ENCODE measurements at regions not wholly inside any gene's neighbourhood (a gene's known extent, or its start where the extent isn't known, plus 50 kb on each side); places are given as distances from the start of the nearest gene placed in this dataset.

DNA sequence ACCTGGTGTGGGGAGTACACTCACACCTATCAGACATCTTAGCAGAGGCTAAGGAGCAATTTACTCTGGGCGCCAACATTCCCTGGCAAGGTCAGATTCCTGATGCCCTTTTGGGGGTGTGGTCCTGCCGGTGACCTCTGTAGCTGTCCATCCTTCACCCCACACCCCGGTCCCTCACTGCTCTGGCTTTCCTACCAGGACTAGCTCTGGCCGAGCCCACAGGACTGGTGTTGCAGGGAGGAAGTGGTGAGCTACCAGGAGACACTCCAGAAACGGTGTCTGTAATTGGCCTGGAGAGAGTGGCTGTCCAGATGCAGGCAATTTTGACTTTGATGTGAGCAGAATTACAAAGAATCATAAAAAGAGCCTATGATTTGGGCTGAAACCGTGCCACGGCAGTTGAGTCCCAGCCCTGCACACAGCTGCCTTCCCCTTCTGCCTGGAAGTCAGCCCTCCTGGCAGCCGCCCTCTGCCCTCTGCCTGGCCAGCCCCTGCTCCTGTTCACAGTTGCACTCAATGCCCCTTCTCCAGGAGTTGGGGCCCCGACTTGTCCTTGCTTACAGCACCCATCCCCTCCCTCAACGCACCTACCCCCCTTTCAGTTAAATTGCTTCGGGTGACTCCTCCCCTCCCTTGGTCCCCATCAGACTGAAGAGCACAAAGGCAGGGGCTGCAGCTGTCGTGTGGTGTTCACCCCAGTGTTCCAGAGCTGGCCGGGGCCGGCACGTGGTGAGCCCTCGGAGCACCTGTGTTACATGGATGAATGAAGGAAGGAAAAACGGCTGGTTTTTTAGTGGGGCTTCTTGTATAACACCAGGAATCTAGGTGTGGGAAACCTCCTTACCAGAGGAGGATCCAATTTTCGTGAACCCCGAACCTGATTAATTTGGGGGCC lies 80.2 kb upstream of the TPM1 start:
- H3K4me3 ChIP-seq (ENCODE audit: low read depth in 1 of 3, low read length in 3 of 3) = no peak overlapping the region
- H3K36me3 ChIP-seq (ENCODE audit: control insufficient read depth in 4 of 4, insufficient read depth in 3 of 4, low read depth in 1 of 4, low read length in 3 of 4) = no peaks in the 10 kb centered on the region
- H3K9ac ChIP-seq (ENCODE audit: low read depth in 1 of 2, low read length in 2 of 2) = no peak overlapping the region
- H3K4me1 ChIP-seq (ENCODE audit: control insufficient read depth in 4 of 4, insufficient read depth in 4 of 4, low read length in 3 of 4) = peaks cover 9 to 26% (median 15%) of the 10 kb centered on the region in 4 donors
- TF ChIP-seq GABPA (IDR thresholded peaks at IDR 0.05 in 1 of 2, conservative IDR thresholded peaks at IDR 0.05 in 1 of 2) = no peak
- no peak for TF ChIP-seq FOXA2 (IDR thresholded peaks at IDR 0.05)
- no peak for TF ChIP-seq JUND (IDR thresholded peaks at IDR 0.05)
- TF ChIP-seq YY1 (IDR thresholded peaks at IDR 0.05) = no peak
- TF ChIP-seq, protein P1, sequence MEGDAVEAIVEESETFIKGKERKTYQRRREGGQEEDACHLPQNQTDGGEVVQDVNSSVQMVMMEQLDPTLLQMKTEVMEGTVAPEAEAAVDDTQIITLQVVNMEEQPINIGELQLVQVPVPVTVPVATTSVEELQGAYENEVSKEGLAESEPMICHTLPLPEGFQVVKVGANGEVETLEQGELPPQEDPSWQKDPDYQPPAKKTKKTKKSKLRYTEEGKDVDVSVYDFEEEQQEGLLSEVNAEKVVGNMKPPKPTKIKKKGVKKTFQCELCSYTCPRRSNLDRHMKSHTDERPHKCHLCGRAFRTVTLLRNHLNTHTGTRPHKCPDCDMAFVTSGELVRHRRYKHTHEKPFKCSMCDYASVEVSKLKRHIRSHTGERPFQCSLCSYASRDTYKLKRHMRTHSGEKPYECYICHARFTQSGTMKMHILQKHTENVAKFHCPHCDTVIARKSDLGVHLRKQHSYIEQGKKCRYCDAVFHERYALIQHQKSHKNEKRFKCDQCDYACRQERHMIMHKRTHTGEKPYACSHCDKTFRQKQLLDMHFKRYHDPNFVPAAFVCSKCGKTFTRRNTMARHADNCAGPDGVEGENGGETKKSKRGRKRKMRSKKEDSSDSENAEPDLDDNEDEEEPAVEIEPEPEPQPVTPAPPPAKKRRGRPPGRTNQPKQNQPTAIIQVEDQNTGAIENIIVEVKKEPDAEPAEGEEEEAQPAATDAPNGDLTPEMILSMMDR (IDR thresholded peaks at IDR 0.05; ENCODE audit: low read depth, low read length, missing input control) = no peak
- TF ChIP-seq, protein P2, sequence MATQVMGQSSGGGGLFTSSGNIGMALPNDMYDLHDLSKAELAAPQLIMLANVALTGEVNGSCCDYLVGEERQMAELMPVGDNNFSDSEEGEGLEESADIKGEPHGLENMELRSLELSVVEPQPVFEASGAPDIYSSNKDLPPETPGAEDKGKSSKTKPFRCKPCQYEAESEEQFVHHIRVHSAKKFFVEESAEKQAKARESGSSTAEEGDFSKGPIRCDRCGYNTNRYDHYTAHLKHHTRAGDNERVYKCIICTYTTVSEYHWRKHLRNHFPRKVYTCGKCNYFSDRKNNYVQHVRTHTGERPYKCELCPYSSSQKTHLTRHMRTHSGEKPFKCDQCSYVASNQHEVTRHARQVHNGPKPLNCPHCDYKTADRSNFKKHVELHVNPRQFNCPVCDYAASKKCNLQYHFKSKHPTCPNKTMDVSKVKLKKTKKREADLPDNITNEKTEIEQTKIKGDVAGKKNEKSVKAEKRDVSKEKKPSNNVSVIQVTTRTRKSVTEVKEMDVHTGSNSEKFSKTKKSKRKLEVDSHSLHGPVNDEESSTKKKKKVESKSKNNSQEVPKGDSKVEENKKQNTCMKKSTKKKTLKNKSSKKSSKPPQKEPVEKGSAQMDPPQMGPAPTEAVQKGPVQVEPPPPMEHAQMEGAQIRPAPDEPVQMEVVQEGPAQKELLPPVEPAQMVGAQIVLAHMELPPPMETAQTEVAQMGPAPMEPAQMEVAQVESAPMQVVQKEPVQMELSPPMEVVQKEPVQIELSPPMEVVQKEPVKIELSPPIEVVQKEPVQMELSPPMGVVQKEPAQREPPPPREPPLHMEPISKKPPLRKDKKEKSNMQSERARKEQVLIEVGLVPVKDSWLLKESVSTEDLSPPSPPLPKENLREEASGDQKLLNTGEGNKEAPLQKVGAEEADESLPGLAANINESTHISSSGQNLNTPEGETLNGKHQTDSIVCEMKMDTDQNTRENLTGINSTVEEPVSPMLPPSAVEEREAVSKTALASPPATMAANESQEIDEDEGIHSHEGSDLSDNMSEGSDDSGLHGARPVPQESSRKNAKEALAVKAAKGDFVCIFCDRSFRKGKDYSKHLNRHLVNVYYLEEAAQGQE (IDR thresholded peaks at IDR 0.05) = no peak
- no peak for TF ChIP-seq SP1 (IDR thresholded peaks at IDR 0.05)
- TF ChIP-seq, protein P3, sequence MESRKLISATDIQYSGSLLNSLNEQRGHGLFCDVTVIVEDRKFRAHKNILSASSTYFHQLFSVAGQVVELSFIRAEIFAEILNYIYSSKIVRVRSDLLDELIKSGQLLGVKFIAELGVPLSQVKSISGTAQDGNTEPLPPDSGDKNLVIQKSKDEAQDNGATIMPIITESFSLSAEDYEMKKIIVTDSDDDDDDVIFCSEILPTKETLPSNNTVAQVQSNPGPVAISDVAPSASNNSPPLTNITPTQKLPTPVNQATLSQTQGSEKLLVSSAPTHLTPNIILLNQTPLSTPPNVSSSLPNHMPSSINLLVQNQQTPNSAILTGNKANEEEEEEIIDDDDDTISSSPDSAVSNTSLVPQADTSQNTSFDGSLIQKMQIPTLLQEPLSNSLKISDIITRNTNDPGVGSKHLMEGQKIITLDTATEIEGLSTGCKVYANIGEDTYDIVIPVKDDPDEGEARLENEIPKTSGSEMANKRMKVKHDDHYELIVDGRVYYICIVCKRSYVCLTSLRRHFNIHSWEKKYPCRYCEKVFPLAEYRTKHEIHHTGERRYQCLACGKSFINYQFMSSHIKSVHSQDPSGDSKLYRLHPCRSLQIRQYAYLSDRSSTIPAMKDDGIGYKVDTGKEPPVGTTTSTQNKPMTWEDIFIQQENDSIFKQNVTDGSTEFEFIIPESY (IDR thresholded peaks at IDR 0.05) = no peak
- TF ChIP-seq HNF4A (conservative IDR thresholded peaks at IDR 0.05) = no peak
- no peak for TF ChIP-seq HNF4G (IDR thresholded peaks at IDR 0.05)
- TF ChIP-seq RAD21 (IDR thresholded peaks at IDR 0.05) = no peak
- TF ChIP-seq, protein P4, sequence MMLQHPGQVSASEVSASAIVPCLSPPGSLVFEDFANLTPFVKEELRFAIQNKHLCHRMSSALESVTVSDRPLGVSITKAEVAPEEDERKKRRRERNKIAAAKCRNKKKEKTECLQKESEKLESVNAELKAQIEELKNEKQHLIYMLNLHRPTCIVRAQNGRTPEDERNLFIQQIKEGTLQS (IDR thresholded peaks at IDR 0.05) = no peak
- TF ChIP-seq RXRA (IDR thresholded peaks at IDR 0.05) = no peak
- H3K27ac ChIP-seq (ENCODE audit: low read depth in 1 of 2, low read length in 2 of 2) = no peak overlapping the region
- DNase-seq (ENCODE audit: low spot score) = no peak
- H3K9me3 ChIP-seq (ENCODE audit: control insufficient read depth in 4 of 4, low read length in 3 of 4) = no peaks in the 10 kb centered on the region
- WGBS = 92% methylated on average over 19 of the region's 19 CpGs
- H3K27me3 ChIP-seq (ENCODE audit: control insufficient read depth in 4 of 4, insufficient read depth in 4 of 4, low read length in 3 of 4) = no peaks in the 10 kb centered on the region

DNA sequence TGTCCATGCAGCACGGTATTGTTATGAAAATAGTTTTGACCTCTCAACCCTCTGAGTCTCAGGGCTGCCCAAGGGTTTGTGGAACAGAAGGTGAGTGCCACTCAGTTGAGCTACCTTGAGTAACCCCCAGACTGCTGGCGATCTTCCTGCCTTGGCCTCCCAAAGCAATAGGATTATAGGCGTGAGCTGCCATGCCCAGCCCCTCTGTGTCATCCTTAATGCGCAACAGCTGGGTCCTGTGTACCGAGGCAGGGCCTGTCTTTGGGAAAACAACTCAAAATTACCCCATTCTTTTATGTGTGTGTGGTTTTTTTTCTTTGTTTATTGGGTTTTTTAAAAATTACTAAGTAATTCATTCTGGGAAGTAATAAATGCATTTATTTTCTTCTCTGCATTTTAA lies 78.3 kb upstream of the TPM1 start:
- Histone ChIP-seq H3K4me1 (ENCODE audit: control insufficient read depth in 4 of 4, insufficient read depth in 4 of 4, low read length in 3 of 4) (peaks cover 0 to 11% (median under 1%) of the 10 kb centered on the region in 4 donors), H3K36me3 (ENCODE audit: control insufficient read depth in 4 of 4, insufficient read depth in 3 of 4, low read depth in 1 of 4, low read length in 3 of 4) (no peaks in the 10 kb centered on the region), H3K9ac (ENCODE audit: low read depth in 1 of 2, low read length in 2 of 2) (no peak overlapping the region), H3K9me3 (ENCODE audit: control insufficient read depth in 4 of 4, low read length in 3 of 4) (no peaks in the 10 kb centered on the region), H3K4me3 (ENCODE audit: low read depth in 1 of 3, low read length in 3 of 3) (no peak overlapping the region), H3K27me3 (ENCODE audit: control insufficient read depth in 4 of 4, insufficient read depth in 4 of 4, low read length in 3 of 4) (no peaks in the 10 kb centered on the region), H3K27ac (ENCODE audit: low read depth in 1 of 2, low read length in 2 of 2) (no peak overlapping the region)
- TF ChIP-seq NR2F2 (IDR thresholded peaks at IDR 0.05) = no peak
- no peak for TF ChIP-seq YY1 (IDR thresholded peaks at IDR 0.05)
- TF ChIP-seq EGR1 (IDR thresholded peaks at IDR 0.05; ENCODE audit: low read depth in 2 of 2) = no peak
- no peak for TF ChIP-seq SP1 (IDR thresholded peaks at IDR 0.05)
- TF ChIP-seq, protein P5, sequence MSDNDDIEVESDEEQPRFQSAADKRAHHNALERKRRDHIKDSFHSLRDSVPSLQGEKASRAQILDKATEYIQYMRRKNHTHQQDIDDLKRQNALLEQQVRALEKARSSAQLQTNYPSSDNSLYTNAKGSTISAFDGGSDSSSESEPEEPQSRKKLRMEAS (IDR thresholded peaks at IDR 0.05) = no peak
- TF ChIP-seq, protein P1 (IDR thresholded peaks at IDR 0.05; ENCODE audit: low read depth, low read length, missing input control) = no peak
- no peak for TF ChIP-seq TAF1 (conservative IDR thresholded peaks at IDR 0.05)
- TF ChIP-seq GABPA (IDR thresholded peaks at IDR 0.05 in 1 of 2, conservative IDR thresholded peaks at IDR 0.05 in 1 of 2) = no peak
- no peak for TF ChIP-seq RXRA (IDR thresholded peaks at IDR 0.05)
- no peak for TF ChIP-seq FOXA1 (IDR thresholded peaks at IDR 0.05)
- TF ChIP-seq RAD21 (IDR thresholded peaks at IDR 0.05) = no peak
- TF ChIP-seq, protein P3 (IDR thresholded peaks at IDR 0.05) = no peak
- DNase-seq (ENCODE audit: low spot score) = no peak
- 91% methylated on average over 5 of the region's 5 CpGs for WGBS

Measured in liver (tissue), 8 donors.